HG02884 (cell line): ENCODE measurements at regions not wholly inside any gene's neighbourhood (a gene's known extent, or its start where the extent isn't known, plus 50 kb on each side); places are given as distances from the start of the nearest gene placed in this dataset.
"Not testable (repeated sequence)": the region's sequence is repeated elsewhere in the genome, so short reads cannot be mapped to it uniquely, and the experiment has no call there.

Source experiments
- ATAC-seq: cut with Tn5 transposase; IDR thresholded peaks from one replicate; pipeline ENCODE4 v1.9.1; 2021; ENCODE audit warnings: mild to moderate bottlenecking, moderate library complexity; ENCODE audit not compliant: unreplicated experiment

GRCh38 chr5:138649316-138649720 is 74.1 kb upstream of the HSPA9 start:
- ATAC-seq, result no peak

- no peak for ATAC-seq
Measured at GRCh38 chr5:138648841-138649240, 73.6 kb upstream of the HSPA9 start.

GRCh38 chr5:138647794-138648410 is 72.7 kb upstream of the HSPA9 start:
- ATAC-seq, result no peak

GRCh38 chr5:138647261-138647788 is 72.1 kb upstream of the HSPA9 start:
- no peak for ATAC-seq

GRCh38 chr5:138646671-138647070 is 71.5 kb upstream of the HSPA9 start:
- ATAC-seq, result no peak

GRCh38 chr5:138645778-138646575 is 70.8 kb upstream of the HSPA9 start:
- no peak for ATAC-seq

- ATAC-seq, result no peak
Measured at GRCh38 chr5:138643040-138643791, 68.0 kb upstream of the HSPA9 start.

GRCh38 chr5:138641547-138642298 is 66.5 kb upstream of the HSPA9 start:
- ATAC-seq, result no peak

GRCh38 chr5:138640646-138641254 is 65.5 kb upstream of the HSPA9 start:
- no peak for ATAC-seq

GRCh38 chr5:138640138-138640537 is 64.9 kb upstream of the HSPA9 start:
- no peak for ATAC-seq

- ATAC-seq, result no peak
Measured at GRCh38 chr5:138639326-138639725, 64.1 kb upstream of the HSPA9 start.

- ATAC-seq, result no peak
Measured at GRCh38 chr5:138637256-138637655, 62.1 kb upstream of the HSPA9 start.

GRCh38 chr5:138636398-138636944 is 61.3 kb upstream of the HSPA9 start:
- no peak for ATAC-seq

- ATAC-seq, result no peak
Measured at GRCh38 chr5:138635708-138636107, 60.5 kb upstream of the HSPA9 start.

GRCh38 chr5:138635265-138635664 is 60.1 kb upstream of the HSPA9 start:
- no peak for ATAC-seq

GRCh38 chr5:138634804-138635203 is 59.6 kb upstream of the HSPA9 start:
- not testable (repeated sequence) for ATAC-seq

GRCh38 chr5:138632900-138633489 is 57.8 kb upstream of the HSPA9 start:
- no peak for ATAC-seq

- no peak for ATAC-seq
Measured at GRCh38 chr5:138631096-138631928, 56.1 kb upstream of the HSPA9 start.

- ATAC-seq, result no peak
Measured at GRCh38 chr5:138629392-138629791, 54.2 kb upstream of the HSPA9 start.
